GM19240 (cell line): ENCODE measurements at regions not wholly inside any gene's neighbourhood (a gene's known extent, or its start where the extent isn't known, plus 50 kb on each side); places are given as distances from the start of the nearest gene placed in this dataset.
A peak's percentile ranks its signal among the peaks of the same experiment; 100 is the strongest.
"Not testable (repeated sequence)": the region's sequence is repeated elsewhere in the genome, so short reads cannot be mapped to it uniquely, and the experiment has no call there.

Experiments used
- DNase-seq: peaks from one replicate; pipeline ENCODE4 v3.0.0; 2011; ENCODE audit warnings: low spot score; ENCODE audit not compliant: insufficient read length

DNA sequence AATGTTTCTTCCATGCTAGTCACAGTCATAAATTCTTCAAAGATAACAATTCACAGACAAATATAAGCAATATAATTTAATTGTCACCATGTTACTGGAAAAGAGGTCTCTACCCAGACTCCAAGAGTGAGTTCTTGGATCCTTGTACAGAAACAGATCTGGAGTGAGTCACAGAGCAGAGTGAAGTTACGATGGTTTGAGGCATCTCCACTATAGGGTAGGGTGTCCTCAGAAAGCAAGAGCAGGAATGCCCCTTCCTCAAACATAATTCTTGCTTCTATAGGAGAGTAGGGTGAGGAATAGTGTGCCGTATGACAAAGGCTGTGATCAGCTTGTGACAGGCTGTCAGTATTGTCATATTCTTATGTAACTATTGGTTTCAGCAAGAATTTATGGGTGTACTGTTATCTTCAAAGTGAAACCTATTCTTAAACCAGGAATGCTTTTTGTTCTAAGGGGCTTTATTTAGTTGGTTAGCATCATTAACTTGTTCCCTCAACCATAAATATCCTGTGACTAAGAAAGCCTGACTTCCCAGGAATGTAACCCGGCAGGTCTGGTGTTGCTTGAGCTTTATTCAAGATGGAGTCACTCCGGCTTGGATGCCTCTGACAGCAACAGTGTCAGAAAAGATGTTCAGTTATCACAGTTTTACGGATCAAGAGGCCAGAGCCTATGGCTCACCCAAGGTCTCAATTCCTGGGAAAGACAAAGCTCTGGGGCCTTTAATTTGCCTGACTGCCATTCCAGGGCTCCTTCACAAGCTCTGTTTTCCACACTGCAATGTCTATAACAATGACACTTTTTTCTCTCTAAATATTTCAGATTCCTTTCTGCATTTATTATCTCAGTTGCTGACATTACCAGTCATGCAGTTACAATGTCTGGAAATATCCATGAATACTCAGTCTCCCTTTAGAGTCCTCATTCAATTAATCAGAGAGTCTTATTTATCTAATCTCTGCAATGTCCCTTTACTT is 298.6 kb downstream of the C6orf118 start:
- DNase-seq = no peak

DNA sequence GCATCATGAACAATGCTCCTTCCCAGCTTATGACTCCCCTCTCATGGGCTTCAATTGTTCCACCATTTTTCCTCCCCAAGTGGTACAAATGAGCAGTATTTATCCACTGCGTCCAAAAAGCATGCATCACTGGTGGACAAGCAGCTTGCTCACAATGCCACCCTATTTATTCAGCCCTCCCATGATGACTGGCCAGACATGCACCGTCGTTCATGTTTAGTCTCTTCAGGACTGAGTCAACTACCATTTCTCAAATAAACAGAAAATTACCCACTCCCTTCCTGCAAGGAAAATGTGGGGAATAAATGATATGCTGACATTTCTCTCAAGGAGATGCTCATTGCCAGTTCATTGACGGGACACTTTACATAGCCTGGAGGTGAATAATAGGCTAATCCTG is 300.4 kb downstream of the C6orf118 start:
- DNase-seq = no peak

DNA sequence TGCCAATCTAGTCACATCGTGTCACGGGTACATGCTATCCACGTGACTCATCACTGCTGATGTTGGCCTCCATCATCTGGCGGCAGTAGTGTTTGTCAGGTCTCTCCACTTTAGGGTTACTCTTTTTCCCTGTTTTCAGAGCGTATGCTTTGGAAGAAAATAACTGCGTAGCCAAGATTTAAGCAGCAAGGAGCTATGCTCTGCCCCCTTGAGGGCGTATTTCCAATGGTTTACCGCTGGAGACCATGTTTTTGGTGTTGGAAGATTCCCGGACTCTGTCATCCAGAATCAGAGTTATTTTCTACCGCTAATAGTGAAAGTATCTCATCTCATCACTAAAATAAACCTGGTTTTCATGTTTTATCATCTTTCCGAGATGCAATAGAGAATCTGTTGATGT is 306.5 kb downstream of the C6orf118 start:
- DNase-seq = no peak

DNA sequence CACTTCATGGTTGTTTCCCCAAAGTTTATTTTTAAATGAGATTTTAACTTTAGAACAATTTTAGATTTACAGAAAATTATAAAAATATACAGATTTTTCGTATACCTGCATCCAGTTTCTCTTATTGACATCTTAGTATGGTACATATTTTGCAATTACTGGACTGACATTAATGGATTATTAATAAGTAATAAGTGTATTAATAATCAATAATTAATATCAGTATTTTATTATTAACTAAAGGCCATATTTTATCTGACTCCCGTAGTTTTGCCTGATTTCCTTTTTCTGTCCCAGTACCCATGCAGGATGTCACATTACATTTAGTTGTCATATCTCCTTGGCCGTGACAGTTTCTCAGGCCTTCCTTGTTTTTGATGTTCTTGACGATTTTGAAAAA is 307.0 kb downstream of the C6orf118 start:
- DNase-seq = no peak

DNA sequence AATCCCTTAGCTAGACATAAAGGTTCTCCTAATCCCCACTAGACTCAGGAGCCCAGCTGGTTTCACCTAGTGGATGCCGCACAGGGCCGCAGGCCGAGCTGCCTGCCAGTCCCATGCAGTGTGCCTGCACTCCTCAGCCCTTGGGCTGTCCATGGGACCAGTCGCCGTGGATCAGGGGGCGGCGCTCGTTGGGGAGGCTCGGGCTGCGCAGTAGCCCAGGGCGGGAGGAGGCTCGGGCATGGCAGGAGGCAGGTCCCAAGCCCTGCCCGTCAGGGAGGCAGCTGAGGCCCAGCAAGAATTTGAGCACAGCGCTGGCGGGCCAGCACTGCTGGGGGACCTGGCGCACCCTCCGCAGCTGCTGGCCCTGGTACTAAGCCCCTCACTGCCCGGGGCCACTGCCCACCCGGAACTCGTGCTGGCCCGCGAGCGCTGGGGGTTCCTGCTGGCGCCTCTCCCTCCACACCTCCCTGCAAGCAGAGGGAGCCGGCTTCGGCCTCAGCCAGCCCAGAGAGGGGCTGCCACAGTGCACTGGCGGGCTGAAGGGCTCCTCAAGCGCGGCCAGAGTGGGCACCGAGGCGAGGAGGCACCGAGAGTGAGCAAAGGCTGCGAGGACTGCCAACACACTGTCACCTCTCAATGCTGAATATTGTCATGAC is 307.8 kb downstream of the C6orf118 start:
- no peak for DNase-seq

DNA sequence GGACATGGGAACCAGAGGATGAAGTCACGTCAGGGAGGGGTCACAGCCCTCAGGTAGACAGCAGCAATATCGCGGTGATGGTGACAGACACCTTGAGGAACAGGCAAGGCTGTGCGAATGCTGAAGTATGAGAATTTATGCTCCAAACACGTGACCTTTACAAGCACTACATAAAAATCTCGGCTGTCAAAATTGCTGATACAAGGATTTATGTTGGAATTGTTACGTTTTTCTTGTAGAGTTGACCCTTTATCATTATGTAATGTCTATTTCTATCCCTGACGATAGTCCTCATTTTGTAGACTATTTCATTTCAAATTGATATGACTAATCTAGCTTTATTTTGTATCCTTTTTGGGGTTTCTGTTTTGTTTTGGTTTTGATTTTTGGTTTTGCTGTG is 311.1 kb downstream of the C6orf118 start:
- no peak for DNase-seq

DNA sequence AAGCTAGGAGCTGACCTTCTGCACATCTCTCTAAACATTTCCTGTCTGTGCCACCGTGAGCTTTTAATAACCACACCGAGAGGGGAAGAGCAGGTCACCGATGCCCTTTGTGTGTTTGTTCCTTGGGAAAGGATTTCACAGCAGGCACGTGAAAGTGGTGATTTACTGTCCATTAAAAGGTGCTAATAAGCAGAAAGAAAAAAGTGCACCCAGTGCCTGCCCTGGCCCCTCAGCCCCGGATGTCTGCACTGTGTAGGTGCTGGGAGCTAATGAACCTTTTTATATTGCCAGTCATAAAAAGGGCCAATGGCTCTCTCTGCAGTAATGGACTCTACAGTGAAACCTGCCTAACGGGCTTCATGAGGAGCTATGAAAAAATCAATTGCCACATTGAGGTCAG is 312.6 kb downstream of the C6orf118 start:
- DNase-seq = no peak

DNA sequence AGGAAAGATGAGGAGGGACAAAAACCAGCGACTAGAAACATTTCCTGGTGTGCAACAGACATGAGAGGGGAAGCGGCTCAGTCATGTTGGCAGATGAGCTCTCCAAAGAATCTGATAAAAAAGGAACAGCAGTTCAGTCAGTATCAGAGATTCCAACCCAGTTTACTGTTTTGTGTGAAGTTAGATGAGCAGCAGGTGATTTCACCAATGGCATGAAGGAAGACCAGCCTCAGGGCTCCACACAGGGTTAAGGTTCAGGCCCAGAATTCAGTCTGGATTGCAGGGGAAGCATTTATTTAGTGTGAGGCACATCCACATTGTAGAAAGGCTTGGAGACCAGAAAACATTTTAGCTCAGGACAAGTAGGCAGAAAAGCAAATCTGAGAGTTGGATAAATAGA is 317.8 kb downstream of the C6orf118 start:
- DNase-seq = no peak

DNA sequence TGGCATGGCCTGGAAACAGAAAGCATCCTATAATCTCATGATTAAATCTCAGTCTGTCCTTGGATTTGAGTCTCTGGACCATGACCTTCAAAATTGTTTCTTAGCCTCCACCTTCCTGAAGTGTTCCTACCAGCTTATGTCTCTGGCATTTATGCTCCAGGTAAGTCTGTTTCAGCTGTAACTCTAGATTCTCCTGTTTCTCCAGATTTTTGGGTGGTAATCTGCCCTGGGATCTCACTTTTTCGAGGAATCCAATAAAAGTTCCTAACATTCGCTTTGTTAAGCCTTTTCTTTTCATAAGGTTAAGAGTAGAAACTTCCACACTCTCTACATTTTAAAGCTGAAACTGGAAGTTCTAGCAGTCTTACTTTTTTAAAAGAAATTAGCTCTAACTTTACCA is 318.5 kb downstream of the C6orf118 start:
- DNase-seq = no peak

DNA sequence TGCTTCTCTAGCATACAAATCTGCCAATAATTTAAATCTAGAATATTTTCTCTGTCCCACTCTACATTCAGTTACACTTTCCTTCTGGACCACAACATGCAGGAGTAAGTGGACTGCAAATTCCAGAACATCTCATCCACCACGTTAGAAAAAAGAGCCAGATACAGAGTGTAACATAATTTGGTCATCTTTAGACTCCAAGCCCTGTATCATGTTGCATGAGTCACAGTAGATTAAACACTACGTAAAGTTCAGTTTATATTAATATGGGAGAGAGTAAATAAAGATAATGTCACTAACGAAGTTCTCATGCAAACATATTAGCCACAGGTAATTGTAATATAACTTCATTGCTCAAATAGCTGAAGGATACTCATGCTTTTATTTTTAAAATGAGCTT is 327.0 kb downstream of the C6orf118 start:
- no peak for DNase-seq

DNA sequence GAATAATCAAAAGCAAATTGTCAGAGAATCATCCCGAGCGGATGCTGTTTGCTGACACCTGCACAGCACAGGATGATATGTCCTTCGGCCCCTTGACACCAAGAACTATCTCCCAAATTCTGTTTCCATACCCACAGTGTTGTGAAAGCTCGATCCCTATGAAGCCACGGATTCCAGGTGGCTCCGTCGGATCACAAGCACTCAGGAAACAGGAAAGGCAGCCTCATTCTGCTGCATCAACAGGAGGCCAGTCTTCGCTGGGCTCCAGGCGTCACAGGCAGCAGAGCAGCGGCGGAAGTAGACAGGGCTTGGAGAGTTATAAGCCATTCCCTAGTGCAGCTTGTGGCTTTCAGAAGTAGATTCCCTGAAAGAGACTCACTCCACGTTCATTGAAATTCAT is 342.3 kb downstream of the C6orf118 start:
- DNase-seq = no peak

DNA sequence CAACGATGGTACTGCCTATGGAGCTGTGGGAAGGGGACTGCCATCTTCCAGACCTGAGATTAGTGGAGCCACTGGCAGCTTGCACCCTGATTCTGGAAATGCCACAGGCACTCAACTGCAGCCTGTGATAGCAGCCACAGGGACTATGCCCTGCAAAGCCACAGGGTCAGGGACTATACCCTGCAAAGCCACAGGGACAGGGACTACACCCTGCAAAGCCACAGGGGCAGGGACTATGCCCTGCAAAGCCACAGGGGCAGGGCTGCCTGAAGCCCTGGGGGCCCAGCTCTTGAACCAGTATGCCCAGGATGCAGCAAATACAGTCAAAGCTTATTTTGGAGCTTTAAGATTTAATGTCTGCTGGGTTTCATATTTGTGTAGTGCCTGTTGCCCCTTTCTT is 346.6 kb downstream of the C6orf118 start:
- DNase-seq = no peak

DNA sequence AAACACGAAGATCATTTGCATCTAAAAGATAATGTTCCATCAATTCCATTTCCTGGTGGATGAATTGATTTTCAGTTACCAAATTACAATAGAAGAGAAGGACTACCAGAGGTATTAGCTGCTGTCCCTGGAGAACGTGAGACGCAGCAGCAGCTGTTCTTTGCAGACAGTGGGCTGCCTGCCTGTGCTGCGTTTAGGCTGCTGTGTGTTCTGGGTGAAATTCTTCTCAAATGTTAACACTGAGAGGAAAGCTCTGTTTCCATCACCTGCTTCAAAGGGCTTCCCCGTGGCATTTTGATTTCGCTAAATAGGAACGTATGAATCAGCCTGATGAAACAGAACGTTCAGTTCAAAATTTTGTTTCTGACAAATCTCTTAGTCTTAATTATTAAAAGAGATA is 362.2 kb downstream of the C6orf118 start:
- DNase-seq = no peak

DNA sequence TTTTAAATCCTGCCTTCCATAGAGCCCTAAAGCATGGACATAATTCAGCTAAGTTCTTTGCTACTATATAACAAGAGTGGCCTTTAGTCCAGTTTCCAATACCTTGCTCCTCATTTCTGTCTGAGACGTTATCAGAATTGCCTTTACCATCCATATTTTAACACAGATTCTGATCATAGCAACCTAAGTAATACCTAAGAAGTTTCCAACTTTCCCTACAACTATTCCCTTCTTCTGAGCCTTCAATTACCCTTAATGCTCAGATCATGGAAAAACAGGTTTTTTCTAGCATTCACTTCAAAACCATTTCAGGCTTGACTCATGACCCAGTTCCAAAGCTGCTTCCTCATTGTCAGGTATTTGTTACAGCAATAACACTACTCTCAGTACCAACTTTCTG is 367.1 kb downstream of the C6orf118 start:
- no peak for DNase-seq

DNA sequence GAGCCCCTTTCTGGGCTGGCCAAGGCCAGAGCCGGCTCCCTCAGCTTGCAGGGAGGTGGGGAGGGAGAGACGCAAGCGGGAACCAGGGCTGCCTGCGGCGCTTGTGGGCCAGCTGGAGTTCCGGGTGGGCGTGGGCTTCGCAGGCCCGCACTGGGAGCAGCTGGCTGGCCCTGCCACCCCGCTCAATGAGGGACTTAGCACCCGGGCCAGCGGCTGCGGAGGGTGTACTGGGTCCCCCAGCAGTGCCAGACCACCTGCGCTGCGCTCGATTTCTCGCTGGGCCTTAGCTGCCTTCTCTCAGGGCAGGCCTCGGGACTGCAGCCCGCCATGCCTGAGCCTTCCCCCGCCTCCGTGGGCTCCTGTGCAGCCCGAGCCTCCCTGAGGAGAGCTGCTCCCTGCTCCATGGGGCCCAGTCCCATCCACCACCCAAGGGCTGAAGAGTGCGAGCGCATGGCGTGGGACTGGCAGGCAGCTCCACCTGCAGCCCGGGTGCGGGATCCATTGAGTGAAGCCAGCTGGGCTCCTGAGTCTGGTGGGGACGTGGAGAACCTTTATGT is 376.1 kb downstream of the C6orf118 start:
- DNase-seq = not testable (repeated sequence)

DNA sequence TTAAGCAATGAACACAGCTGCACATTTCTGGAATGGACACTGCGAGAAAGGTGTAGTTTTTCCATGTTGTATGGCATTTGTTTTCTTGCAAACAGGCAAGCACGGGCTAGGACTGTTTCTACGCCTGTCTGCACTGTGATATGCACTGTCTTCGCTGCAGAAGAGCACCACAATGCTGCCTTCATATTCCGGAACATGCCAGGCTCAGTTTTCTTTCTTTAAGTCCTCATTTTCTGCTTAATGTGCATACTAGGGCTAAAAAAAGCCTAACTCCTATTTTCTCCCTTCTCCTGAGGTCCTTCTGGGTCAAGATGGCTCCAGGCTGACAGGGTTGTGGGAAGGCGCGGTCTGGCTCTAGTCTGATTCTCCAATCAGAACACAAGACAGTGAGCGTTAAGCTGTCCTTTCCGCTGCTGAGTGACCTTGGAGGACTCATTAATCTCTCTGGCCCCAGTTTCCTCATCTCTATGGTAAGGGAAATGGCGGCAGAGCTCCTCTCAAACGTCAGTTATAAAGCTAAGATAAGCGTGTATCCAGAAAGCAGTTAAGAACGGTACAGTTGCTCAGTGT is 379.9 kb downstream of the C6orf118 start:
- no peak for DNase-seq

DNA sequence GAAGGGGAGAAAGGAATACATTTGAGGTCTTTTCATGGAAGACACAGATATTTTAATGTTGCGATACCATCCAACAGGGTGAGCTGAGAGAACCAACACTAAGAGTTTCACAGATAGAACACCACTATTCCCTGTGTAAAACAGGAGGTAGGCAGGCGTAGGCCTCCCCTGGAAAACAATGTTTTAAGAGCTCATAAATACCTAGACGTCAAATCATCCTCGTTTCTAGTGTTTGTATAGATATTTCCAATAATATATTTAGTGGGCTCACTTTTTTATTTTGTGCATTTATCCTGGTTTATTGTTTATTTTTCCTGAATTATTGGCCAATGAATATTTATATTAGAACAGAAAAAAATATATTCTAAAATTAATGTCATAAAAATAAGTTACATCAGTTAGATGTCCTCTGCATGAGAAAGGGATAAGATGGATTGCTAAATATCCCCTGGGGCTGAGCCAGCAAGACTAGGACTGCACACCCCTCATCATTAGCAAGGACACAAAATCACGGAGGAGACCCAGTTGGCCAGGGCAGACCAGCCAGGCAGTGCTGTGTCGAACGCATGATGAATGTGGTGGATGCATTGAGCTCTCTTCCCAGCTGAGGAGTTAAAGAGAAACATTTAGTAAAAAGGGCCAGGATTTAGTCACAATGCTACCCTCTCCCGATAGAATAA is 380.5 kb downstream of the C6orf118 start:
- no peak for DNase-seq

DNA sequence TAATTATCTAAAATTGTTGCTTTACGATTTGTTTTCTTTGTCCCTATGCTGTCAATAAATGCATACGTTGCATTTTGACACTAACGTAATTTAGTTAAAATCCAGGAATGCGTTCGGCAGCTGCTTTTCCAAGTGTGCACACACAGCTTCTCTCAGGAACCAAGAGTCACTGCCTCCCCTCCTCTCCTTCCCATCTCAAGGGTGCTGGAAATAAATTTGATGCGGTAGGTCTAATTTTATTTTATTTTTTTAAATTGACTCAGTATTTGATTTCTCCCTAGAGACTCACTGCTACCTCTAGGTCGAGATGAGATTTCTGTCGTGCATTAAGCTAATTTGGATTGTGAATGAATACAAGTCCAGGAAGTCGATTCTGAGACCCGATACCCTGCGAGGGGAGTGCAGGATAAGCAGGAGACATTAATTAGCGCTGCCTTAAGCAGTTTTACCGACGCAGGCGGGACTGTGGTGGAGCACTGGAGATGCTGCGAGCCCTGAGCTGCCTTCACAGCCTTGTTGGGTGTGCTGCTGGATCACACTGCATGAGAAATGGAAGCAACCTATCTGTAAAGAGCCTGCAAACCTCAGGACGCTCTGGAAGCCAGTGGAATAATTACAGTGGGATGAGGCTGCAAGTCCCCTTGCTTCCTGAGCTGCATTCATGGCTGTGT is 381.2 kb downstream of the C6orf118 start:
- no peak for DNase-seq

DNA sequence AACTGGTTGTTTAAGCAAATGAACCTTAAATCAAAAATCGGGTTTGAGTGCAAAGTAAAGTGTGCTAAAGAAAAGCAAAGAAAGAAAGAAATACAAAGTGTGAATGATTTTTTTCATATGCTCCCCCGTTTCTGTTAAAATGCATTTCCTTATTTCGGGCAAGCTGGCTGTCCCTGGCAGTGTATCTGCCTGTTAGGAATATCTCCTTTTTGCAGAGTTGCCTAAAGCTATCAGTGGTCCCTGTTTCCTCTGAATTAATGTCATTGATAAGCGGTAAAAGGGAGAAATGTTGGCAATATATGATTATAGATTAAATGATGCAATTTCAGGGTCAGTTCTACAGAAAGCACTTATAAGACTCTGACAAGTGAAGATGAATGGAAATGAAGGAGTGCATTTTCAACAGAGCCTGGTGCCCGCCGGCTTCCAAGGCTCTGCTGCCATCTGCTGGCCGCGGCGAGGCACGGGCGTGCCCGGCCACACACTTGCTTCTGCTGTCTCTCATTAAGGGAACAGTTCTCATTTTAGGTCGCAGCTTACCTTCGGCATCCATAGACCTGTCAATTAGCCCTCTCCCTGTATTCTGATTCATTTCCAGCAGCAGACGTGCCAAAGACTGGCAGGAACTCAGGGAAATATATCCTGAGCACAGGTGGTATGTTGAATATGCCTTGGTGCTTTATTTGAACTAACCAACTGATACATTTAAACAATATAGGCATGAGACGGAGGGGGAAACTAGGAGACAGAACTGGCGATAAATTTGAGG is 381.9 kb downstream of the C6orf118 start:
- peak; percentile 35 for DNase-seq

DNA sequence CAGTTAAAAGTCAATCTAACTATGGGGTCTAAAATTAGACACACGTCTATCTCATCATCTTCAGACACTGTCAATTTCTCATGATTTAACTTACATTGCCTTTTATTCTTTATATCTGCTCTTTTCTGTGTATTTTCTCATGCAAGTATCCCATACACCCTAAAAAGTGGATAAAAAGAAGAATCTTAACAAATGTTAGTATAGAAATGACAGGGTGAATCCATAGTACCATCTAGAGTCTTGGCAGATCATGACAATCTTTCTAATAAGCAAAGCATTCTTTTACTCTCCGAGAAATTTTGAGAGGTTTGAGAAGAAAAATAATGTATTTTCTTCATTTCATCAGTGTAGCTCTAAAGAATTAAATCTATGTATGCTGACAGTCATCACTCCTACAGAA is 382.7 kb downstream of the C6orf118 start:
- no peak for DNase-seq
